Vagina (tissue), 2 donors: ENCODE measurements at regions not wholly inside any gene's neighbourhood (a gene's known extent, or its start where the extent isn't known, plus 50 kb on each side); places are given as distances from the start of the nearest gene placed in this dataset.

Source experiments
- DNase-seq, 2 donors: peaks; one replicate each; pipeline ENCODE4 v3.0.0-alpha.2; 2017; ENCODE audit errors: extremely low spot score in 2 of 2
- H3K27ac ChIP-seq: fragments of 200-600 bp; sonication (generic); one replicate; pipeline ENCODE4 v1.5.1; 2019
- H3K27me3 ChIP-seq: fragments of 200-600 bp; sonication (generic); one replicate; pipeline ENCODE4 v1.5.1; 2019
- H3K36me3 ChIP-seq, 2 donors: fragments of 200-600 bp; sonication (generic); one replicate each; pipeline ENCODE4 v1.5.1; 2017 to 2019
- H3K4me1 ChIP-seq: fragments of 200-600 bp; sonication (generic); one replicate; pipeline ENCODE4 v1.5.1; 2019
- H3K4me3 ChIP-seq, 2 donors: fragments of 200-600 bp; sonication (generic); 1 replicate in 1 of 2; 2 replicates in 1 of 2; pipeline ENCODE4 v1.5.1; 2016 to 2019
- H3K9me3 ChIP-seq: fragments of 200-600 bp; sonication (generic); one replicate; pipeline ENCODE4 v1.5.1; 2019
- POLR2A ChIP-seq, 2 donors: fragments of 450-650 bp; IDR thresholded peaks; one replicate each; pipeline ENCODE4 v1.6.1; 2017; ENCODE audit warnings: antibody characterized with exemption in 2 of 2, mild to moderate bottlenecking in 2 of 2, moderate library complexity in 2 of 2
- POLR2AphosphoS5 ChIP-seq, 2 donors: sonication (generic); formaldehyde crosslinking; IDR thresholded peaks; one replicate each; pipeline ENCODE4 v1.9.0; 2017; ENCODE audit warnings: antibody characterized with exemption in 2 of 2, mild to moderate bottlenecking in 2 of 2, low read depth in 1 of 2; ENCODE audit not compliant: insufficient read depth in 1 of 2
- intact Hi-C: fragments of 100-400 bp; cut with DNase I; formaldehyde crosslinking; loops from one replicate; pipeline ENCODE4 v1.15.1; 2023
- TF ChIP-seq, protein P1 (sequence below), 3 experiments: fragments of 450-650 bp in 2 of 3; fragments of 200-600 bp in 1 of 3; sonication (generic) in 1 of 3; IDR thresholded peaks; one replicate each; pipeline ENCODE4 v1.5.1; 2017 to 2019; ENCODE audit warnings: antibody characterized with exemption in 3 of 3, mild to moderate bottlenecking in 2 of 3, moderate library complexity in 2 of 3

DNA sequence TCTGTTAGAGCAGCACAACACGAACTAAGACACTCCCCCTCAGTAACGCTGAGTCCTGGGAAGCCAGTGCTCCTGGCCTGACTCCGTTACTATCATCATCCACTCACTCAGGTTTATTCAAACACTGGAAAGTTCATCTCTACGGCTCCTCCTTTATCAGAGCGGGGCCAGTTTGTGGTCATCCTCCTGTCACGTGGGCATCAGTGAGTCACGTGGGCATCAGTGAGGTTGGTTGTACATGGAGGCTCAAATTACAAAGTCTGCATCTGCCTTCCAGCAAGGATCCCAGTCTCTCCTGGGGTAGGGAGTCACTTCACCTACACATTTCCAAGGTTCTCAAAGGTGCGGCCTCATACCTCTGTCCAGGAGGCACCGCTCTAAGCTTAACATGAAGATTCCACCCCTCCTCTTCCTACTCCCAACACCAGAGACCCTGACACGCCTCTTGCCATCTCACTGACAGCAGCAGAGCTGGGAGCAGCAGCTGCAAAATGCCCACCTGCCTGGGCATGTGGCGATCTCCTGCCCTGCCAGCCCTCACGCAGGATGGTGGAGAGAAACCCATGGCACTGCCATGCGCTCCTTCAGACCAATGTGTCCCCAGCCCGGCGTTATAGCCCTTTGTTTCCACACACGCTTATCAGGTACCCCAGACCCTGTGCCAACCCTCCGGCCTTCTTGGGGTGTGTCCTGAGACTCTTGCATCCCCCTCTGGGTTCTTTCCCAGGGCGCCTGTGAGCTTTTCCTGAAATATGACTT lies 99.2 kb upstream of the PTPRM start:
- Histone ChIP-seq H3K4me1 (no peaks in the 10 kb centered on the region), H3K9me3 (no peaks in the 10 kb centered on the region), H3K4me3 (no peak overlapping the region), H3K36me3 (no peaks in the 10 kb centered on the region), H3K27me3 (no peaks in the 10 kb centered on the region), H3K27ac (no peak overlapping the region)
- intact Hi-C loops: no loop called here
- TF ChIP-seq POLR2A (IDR thresholded peaks at IDR 0.05) (no peak), POLR2AphosphoS5 (IDR thresholded peaks at IDR 0.05; ENCODE audit: insufficient read depth in 1 of 2, low read depth in 1 of 2) (no peak)
- TF ChIP-seq, protein P1, sequence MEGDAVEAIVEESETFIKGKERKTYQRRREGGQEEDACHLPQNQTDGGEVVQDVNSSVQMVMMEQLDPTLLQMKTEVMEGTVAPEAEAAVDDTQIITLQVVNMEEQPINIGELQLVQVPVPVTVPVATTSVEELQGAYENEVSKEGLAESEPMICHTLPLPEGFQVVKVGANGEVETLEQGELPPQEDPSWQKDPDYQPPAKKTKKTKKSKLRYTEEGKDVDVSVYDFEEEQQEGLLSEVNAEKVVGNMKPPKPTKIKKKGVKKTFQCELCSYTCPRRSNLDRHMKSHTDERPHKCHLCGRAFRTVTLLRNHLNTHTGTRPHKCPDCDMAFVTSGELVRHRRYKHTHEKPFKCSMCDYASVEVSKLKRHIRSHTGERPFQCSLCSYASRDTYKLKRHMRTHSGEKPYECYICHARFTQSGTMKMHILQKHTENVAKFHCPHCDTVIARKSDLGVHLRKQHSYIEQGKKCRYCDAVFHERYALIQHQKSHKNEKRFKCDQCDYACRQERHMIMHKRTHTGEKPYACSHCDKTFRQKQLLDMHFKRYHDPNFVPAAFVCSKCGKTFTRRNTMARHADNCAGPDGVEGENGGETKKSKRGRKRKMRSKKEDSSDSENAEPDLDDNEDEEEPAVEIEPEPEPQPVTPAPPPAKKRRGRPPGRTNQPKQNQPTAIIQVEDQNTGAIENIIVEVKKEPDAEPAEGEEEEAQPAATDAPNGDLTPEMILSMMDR (IDR thresholded peaks at IDR 0.05): no peak
- DNase-seq: peak in 1 of 2 donors; percentile 81

DNA sequence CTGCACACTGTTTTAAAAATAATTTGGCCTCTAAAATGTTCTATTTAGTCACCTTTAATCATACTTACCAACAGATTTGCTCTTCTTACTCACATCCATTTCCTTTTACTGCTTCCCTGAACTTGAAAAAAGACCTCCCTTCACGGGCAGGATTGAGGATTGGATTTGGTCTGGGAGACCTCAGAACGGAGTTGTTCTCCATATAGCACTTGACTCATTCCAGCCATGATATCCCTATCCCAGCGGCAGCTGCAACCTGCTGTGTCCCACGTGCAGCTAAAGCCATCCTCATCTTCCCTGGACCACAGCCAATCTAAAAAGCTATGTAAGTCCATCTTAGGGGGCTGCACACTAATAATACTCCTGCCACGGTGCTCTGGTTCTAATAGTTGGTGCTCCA lies 97.0 kb upstream of the PTPRM start:
- Histone ChIP-seq H3K36me3 (no peaks in the 10 kb centered on the region), H3K4me3 (no peak overlapping the region), H3K9me3 (no peaks in the 10 kb centered on the region), H3K4me1 (no peaks in the 10 kb centered on the region), H3K27ac (no peak overlapping the region), H3K27me3 (no peaks in the 10 kb centered on the region)
- TF ChIP-seq POLR2AphosphoS5 (IDR thresholded peaks at IDR 0.05; ENCODE audit: insufficient read depth in 1 of 2, low read depth in 1 of 2) (no peak), POLR2A (IDR thresholded peaks at IDR 0.05) (no peak)
- TF ChIP-seq, protein P1 (IDR thresholded peaks at IDR 0.05): no peak
- no peak for DNase-seq
- intact Hi-C loops: no loop called here

DNA sequence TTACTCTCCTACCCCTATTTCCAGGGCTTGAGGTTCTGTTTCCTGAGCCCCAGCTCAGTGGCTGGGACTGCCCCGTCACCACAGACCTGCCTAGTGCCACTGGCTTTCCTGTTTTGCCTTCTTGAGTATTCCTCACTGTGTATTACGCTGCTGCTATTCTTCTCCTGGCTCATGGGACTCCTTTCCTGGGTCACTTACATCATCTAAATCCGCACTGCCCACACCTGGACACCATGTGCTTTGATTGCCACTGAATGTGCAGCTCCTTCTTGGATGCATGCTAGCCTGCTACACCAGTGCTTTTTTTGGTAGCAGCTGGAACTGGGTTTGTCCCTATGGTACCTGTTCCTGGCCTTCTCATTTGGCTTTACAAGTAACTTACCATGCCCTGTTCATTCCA lies 96.6 kb upstream of the PTPRM start:
- TF ChIP-seq POLR2AphosphoS5 (IDR thresholded peaks at IDR 0.05; ENCODE audit: insufficient read depth in 1 of 2, low read depth in 1 of 2) (no peak), POLR2A (IDR thresholded peaks at IDR 0.05) (no peak)
- TF ChIP-seq, protein P1 (IDR thresholded peaks at IDR 0.05): no peak
- H3K27me3 ChIP-seq: no peaks in the 10 kb centered on the region
- intact Hi-C loops: no loop called here

DNA sequence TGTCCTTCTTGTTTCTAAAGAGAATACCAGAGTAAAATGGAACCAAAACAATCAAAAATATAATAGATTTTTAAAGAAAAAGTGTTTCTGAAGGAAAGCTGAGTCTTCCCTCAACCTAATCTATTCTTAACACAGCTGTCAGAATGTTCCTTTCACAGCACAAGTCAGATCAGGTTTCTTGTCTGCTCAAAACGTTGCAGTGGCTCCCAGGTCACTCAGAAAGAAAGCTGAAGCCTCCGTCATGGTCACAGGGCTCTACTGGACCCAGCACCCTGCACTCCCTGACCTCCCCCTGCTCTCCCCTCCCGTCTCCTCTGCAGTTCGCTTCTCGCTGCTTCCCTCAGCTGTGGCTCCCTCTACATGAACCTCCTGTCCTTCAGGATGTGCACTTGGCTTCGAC lies 90.7 kb upstream of the PTPRM start:
- TF ChIP-seq, protein P1 (IDR thresholded peaks at IDR 0.05): no peak
- TF ChIP-seq POLR2AphosphoS5 (IDR thresholded peaks at IDR 0.05; ENCODE audit: insufficient read depth in 1 of 2, low read depth in 1 of 2) (no peak), POLR2A (IDR thresholded peaks at IDR 0.05) (no peak)
- H3K9me3 ChIP-seq: no peaks in the 10 kb centered on the region
- intact Hi-C loops: no loop called here
- H3K4me1 ChIP-seq: no peaks in the 10 kb centered on the region
- no peak overlapping the region for H3K27ac ChIP-seq
- DNase-seq: no peak
- H3K4me3 ChIP-seq: no peak overlapping the region
- H3K36me3 ChIP-seq: no peaks in the 10 kb centered on the region
- H3K27me3 ChIP-seq: no peaks in the 10 kb centered on the region

More for the DNA sequence above, 96.6 kb upstream of the PTPRM start:
- no peak overlapping the region for H3K27ac ChIP-seq
- H3K9me3 ChIP-seq: no peaks in the 10 kb centered on the region
- DNase-seq: no peak
- no peak overlapping the region for H3K4me3 ChIP-seq
- H3K4me1 ChIP-seq: no peaks in the 10 kb centered on the region
- H3K36me3 ChIP-seq: no peaks in the 10 kb centered on the region

DNA sequence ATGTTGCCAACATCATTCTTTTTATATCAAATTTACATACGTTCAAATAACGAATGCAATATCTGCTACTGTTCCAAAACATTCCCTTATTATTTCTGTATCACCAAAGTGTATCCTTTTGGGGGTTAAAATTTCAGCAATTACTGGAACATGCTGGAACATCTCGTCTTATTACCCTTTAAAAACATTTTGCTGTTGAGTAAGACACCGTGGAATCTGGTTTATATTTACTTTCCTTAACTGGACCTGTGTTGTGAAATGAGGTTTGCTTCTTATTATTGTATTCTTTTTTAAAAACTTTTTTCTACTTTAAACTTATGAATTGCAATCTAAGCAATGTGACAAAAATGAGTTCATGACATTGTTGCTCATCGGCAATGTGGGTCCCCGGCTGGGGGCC lies 87.4 kb upstream of the PTPRM start:
- H3K27ac ChIP-seq: no peak overlapping the region
- no peaks in the 10 kb centered on the region for H3K36me3 ChIP-seq
- no peak for DNase-seq
- H3K4me3 ChIP-seq: no peak overlapping the region
- intact Hi-C loops: no loop called here
- H3K27me3 ChIP-seq: no peaks in the 10 kb centered on the region
- TF ChIP-seq POLR2AphosphoS5 (IDR thresholded peaks at IDR 0.05; ENCODE audit: insufficient read depth in 1 of 2, low read depth in 1 of 2): no peak
- no peak for TF ChIP-seq POLR2A (IDR thresholded peaks at IDR 0.05)
- TF ChIP-seq, protein P1 (IDR thresholded peaks at IDR 0.05): no peak
- H3K9me3 ChIP-seq: no peaks in the 10 kb centered on the region
- no peaks in the 10 kb centered on the region for H3K4me1 ChIP-seq
